AG04450 (cell line): ENCODE measurements at regions not wholly inside any gene's neighbourhood (a gene's known extent, or its start where the extent isn't known, plus 50 kb on each side); places are given as distances from the start of the nearest gene placed in this dataset.

Experiments used
- CTCF ChIA-PET: fragments of 300-600, 350-600 bp; formaldehyde crosslinking; extraction: SDS; loops from one replicate; lab custom pipeline; 2022; ENCODE audit warnings: antibody characterized with exemption, inconsistent platforms; lab: Charles Lee
- POLR2A ChIA-PET: fragments of 350-600 bp; formaldehyde crosslinking; extraction: SDS; loops from one replicate; lab custom pipeline; 2021; ENCODE audit warnings: antibody characterized with exemption, inconsistent platforms; lab: Yijun Ruan, JAX
- DNase-seq: peaks from one replicate; pipeline ENCODE4 v3.0.0-alpha.2; 2011; ENCODE audit warnings: low read depth, low spot score
- H3K27ac ChIP-seq: one replicate; pipeline ENCODE4 v1.5.1; 2012; ENCODE audit warnings: low read depth, low read length, control low read depth
- H3K27me3 ChIP-seq: one replicate; pipeline ENCODE4 v1.6.0; 2012; ENCODE audit warnings: low read length; ENCODE audit not compliant: control insufficient read depth, insufficient read depth
- H3K4me3 ChIP-seq: 2 replicates; pipeline ENCODE4 v1.5.1; 2011; ENCODE audit warnings: mild to moderate bottlenecking, low read depth, low read length, control low read depth
- H3K9me3 ChIP-seq: 2 replicates; pipeline ENCODE4 v1.5.1; 2012; ENCODE audit warnings: low read length; ENCODE audit not compliant: control insufficient read depth, insufficient read depth
- CTCF ChIP-seq: IDR thresholded peaks from 2 replicates; pipeline ENCODE4 v1.5.1; 2011; ENCODE audit warnings: low read depth, low read length, control low read depth, inconsistent platforms

GRCh38 chr2:173647681-173648311, 293.1 kb downstream of the CDCA7 start:
- Histone ChIP-seq H3K27me3 (no peaks in the 10 kb centered on the region), H3K4me3 (no peak overlapping the region), H3K9me3 (no peaks in the 10 kb centered on the region), H3K27ac (no peak overlapping the region)
- ChIA-PET CTCF (no interaction called here), POLR2A (no interaction called here)
- TF ChIP-seq CTCF, result no peak
- DNase-seq, result no peak

- H3K4me3 ChIP-seq, result no peak overlapping the region
- no peaks in the 10 kb centered on the region for H3K9me3 ChIP-seq
- ChIA-PET POLR2A (no interaction called here), CTCF (no interaction called here)
- DNase-seq, result no peak
- TF ChIP-seq CTCF, result no peak
- no peaks in the 10 kb centered on the region for H3K27me3 ChIP-seq
- no peak overlapping the region for H3K27ac ChIP-seq
Measured at GRCh38 chr2:173648816-173649215, 294.1 kb downstream of the CDCA7 start.

GRCh38 chr2:173649527-173650219, 295.0 kb downstream of the CDCA7 start:
- no peaks in the 10 kb centered on the region for H3K27me3 ChIP-seq
- no peak overlapping the region for H3K4me3 ChIP-seq
- ChIA-PET CTCF (no interaction called here), POLR2A (no interaction called here)
- no peaks in the 10 kb centered on the region for H3K9me3 ChIP-seq
- DNase-seq, result no peak
- TF ChIP-seq CTCF, result no peak
- H3K27ac ChIP-seq, result no peak overlapping the region

- CTCF ChIA-PET, result no interaction called here
- H3K27me3 ChIP-seq, result no peaks in the 10 kb centered on the region
- DNase-seq, result no peak
- no peaks in the 10 kb centered on the region for H3K9me3 ChIP-seq
- no peak for TF ChIP-seq CTCF
- POLR2A ChIA-PET, result interaction anchor here (1.4 kb wide), 1 partner anchor 21 kb away, joined by 3 read pairs; no protein-coding TSS in a partner anchor
- no peak overlapping the region for H3K4me3 ChIP-seq
- peak overlapping the region; percentile 83 for H3K27ac ChIP-seq
Measured at GRCh38 chr2:173651891-173652290, 297.2 kb downstream of the CDCA7 start.

- TF ChIP-seq CTCF, result no peak
- peak; percentile 87 for DNase-seq
- Histone ChIP-seq H3K27me3 (no peaks in the 10 kb centered on the region), H3K9me3 (no peaks in the 10 kb centered on the region), H3K27ac (peak overlapping the region; percentile 83), H3K4me3 (no peak overlapping the region)
- ChIA-PET POLR2A (interaction anchor here (1.4 kb wide), 1 partner anchor 22 kb away, joined by 3 read pairs; no protein-coding TSS in a partner anchor), CTCF (no interaction called here)
Measured at GRCh38 chr2:173652311-173652710, 297.6 kb downstream of the CDCA7 start.
